ENCODE measurements at regions not wholly inside any gene's neighbourhood (a gene's known extent, or its start where the extent isn't known, plus 50 kb on each side); places are given as distances from the start of the nearest gene placed in this dataset.

DNA sequence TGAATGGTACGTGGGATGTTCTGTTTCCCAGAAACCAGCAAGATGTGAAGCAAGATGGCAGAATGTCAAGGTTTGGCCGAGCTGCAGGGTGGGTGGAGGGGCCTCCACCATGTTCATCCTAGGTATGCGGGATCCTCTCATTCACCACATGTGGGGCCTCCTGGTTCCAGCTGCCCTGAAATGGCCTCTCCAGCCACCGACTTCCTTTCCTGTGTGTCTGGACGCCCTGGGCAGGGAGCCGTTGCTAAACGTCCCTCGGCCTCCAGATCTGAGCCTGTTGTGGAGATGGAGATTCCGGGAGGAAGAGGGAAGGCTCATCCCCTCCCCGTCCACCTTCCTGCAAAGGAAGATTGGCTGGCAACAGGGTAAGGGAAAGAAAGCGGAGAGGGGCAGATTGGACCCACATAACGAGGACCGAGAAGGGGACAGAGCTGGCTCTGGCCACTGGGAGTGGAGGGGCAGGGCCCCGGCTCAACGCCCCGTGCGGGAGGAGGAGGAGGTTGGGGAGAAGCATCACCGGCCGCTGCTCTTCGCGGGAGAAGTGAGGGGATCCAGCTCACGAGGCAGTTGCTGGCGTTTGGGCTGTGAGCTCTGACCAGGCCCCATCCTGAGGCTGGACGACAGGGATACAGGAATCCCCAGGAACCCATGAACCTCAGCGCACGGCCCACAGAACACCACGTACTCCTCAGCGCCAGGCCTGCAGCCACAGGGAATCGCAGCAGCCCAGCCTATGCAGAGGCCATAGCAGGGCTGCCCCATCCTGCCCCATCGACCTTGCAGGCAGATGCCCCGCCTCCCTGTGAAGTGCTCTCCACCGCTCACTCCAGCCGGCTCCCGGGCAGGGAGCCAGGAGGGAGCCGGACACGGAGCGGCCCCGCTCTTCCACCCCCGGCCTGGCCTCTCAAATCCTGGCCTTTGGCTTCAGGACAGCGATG is 98.3 kb downstream of the FOXL3 start:
- no peak for DNase-seq (ENCODE audit: low spot score)
- H3K79me2 ChIP-seq: no peaks in the 10 kb centered on the region
- H3K36me3 ChIP-seq (replicated peaks; ENCODE audit: insufficient read depth, low read depth): no peaks in the 10 kb centered on the region
- WGBS (ENCODE audit: low lambda C conversion rate, missing lambda C conversion rate): 93% methylated on average over 38 of the region's 40 CpGs
- H3K9me3 ChIP-seq (ENCODE audit: low read depth): no peaks in the 10 kb centered on the region
- H3K27me3 ChIP-seq: no peaks in the 10 kb centered on the region
- H3K27ac ChIP-seq: no peak overlapping the region
- no peak overlapping the region for H3K4me2 ChIP-seq
- no peaks in the 10 kb centered on the region for H4K20me1 ChIP-seq (ENCODE audit: insufficient read depth, poor library complexity, severe bottlenecking)
- TF ChIP-seq EZH2phosphoT487 (IDR thresholded peaks at IDR 0.05; ENCODE audit: low read depth, severe bottlenecking, unreplicated experiment): no peak
- TF ChIP-seq EZH2 (IDR thresholded peaks at IDR 0.05; ENCODE audit: borderline replicate concordance): no peak
- TF ChIP-seq, protein P1, sequence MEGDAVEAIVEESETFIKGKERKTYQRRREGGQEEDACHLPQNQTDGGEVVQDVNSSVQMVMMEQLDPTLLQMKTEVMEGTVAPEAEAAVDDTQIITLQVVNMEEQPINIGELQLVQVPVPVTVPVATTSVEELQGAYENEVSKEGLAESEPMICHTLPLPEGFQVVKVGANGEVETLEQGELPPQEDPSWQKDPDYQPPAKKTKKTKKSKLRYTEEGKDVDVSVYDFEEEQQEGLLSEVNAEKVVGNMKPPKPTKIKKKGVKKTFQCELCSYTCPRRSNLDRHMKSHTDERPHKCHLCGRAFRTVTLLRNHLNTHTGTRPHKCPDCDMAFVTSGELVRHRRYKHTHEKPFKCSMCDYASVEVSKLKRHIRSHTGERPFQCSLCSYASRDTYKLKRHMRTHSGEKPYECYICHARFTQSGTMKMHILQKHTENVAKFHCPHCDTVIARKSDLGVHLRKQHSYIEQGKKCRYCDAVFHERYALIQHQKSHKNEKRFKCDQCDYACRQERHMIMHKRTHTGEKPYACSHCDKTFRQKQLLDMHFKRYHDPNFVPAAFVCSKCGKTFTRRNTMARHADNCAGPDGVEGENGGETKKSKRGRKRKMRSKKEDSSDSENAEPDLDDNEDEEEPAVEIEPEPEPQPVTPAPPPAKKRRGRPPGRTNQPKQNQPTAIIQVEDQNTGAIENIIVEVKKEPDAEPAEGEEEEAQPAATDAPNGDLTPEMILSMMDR (IDR thresholded peaks at IDR 0.05; ENCODE audit: poor library complexity): no peak
- H3K9me2 ChIP-seq (replicated peaks; ENCODE audit: insufficient read depth): no peaks in the 10 kb centered on the region
- no peak overlapping the region for H2AFZ ChIP-seq
- no peak overlapping the region for H3K4me3 ChIP-seq
- no peaks in the 10 kb centered on the region for H3K4me1 ChIP-seq (ENCODE audit: insufficient read depth)

DNA sequence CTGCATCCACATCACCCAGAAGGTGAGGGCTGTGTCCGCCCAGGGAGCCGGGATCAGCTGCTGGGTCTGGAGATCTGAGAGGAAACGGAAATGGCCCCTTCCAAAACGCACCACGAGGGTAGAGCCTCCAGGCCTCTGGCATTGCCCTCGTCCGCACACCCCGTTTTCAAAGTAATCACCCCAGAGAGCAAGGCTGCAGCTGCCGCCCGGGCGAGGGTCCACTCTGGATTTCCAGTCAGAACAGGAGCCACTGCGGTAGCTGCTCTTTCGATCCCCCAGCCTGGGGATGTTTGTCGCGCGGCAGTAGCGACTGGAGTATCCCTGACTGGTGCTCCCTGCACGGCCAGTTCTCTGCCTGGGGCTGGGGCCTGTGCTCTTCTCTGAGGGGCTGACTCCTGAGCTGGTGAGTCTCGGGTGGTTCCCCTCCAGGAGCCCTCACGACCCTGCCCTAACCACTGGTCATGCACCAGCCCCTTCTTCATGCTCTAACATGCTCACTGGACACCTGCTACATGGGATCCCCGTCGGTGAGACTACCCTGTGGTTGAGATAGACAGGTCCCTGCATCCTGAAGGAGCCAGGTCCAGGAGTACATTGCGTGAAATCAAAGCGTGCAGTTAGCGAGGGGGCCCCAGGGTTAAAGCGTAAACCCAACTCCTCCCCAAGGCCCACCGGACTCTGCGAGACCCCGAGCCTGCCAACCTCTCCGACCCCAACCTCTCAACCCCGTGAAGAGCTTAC is 99.2 kb downstream of the FOXL3 start:
- no peaks in the 10 kb centered on the region for H3K9me2 ChIP-seq (replicated peaks; ENCODE audit: insufficient read depth)
- WGBS (ENCODE audit: low lambda C conversion rate, missing lambda C conversion rate): 98% methylated on average over 31 of the region's 31 CpGs
- DNase-seq (ENCODE audit: low spot score): no peak
- no peaks in the 10 kb centered on the region for H3K36me3 ChIP-seq (replicated peaks; ENCODE audit: insufficient read depth, low read depth)
- TF ChIP-seq EZH2 (IDR thresholded peaks at IDR 0.05; ENCODE audit: borderline replicate concordance): no peak
- TF ChIP-seq EZH2phosphoT487 (IDR thresholded peaks at IDR 0.05; ENCODE audit: low read depth, severe bottlenecking, unreplicated experiment): no peak
- TF ChIP-seq, protein P1 (IDR thresholded peaks at IDR 0.05; ENCODE audit: poor library complexity): no peak
- no peaks in the 10 kb centered on the region for H3K4me1 ChIP-seq (ENCODE audit: insufficient read depth)
- no peaks in the 10 kb centered on the region for H3K9me3 ChIP-seq (ENCODE audit: low read depth)
- no peaks in the 10 kb centered on the region for H3K79me2 ChIP-seq
- no peak overlapping the region for H3K27ac ChIP-seq
- H2AFZ ChIP-seq: no peak overlapping the region
- H3K4me3 ChIP-seq: no peak overlapping the region
- no peak overlapping the region for H3K4me2 ChIP-seq
- H3K27me3 ChIP-seq: no peaks in the 10 kb centered on the region
- H4K20me1 ChIP-seq (ENCODE audit: insufficient read depth, poor library complexity, severe bottlenecking): no peaks in the 10 kb centered on the region

DNA sequence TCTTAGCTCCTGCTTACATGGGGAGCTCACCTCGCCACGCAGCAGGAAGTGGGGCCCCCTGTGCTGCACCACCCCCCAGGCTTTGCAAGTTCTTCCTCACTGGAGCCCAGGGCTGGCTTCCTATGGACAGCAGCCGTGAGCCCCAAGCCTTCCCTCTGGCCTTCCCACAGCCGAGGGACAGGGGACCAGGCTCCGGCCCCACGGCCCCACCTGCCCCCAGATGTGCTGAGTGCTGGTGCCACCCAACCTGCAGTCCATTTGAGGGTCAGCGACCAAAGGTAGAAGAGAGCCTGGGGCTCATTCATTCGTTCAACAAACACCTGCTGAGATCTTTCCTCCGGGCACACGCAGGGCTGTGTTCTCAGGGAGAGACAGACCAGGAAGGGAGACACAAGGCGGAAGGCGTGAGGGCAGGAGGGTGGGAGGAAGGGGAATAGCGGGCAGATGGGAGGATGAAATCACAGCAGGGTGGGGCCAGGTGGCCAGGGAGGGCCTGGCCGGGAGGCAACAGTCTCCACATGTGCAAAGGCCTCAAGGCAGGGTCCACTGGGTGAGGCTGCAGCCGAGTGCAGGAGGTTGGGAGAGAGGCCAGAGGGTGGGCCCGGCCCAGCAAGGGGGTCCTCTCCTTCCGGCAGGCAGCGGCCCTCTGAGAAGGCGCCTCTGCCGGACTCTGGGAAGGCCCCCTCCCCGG is 100.1 kb downstream of the FOXL3 start:
- WGBS (ENCODE audit: low lambda C conversion rate, missing lambda C conversion rate): 91% methylated on average over 21 of the region's 21 CpGs
- Histone ChIP-seq H3K27me3 (no peaks in the 10 kb centered on the region), H3K4me2 (no peak overlapping the region), H3K36me3 (replicated peaks; ENCODE audit: insufficient read depth, low read depth) (no peaks in the 10 kb centered on the region), H3K9me2 (replicated peaks; ENCODE audit: insufficient read depth) (no peaks in the 10 kb centered on the region), H3K4me1 (ENCODE audit: insufficient read depth) (no peaks in the 10 kb centered on the region), H3K79me2 (no peaks in the 10 kb centered on the region), H2AFZ (no peak overlapping the region), H3K4me3 (no peak overlapping the region), H3K9me3 (ENCODE audit: low read depth) (no peaks in the 10 kb centered on the region), H3K27ac (no peak overlapping the region), H4K20me1 (ENCODE audit: insufficient read depth, poor library complexity, severe bottlenecking) (no peaks in the 10 kb centered on the region)
- no peak for DNase-seq (ENCODE audit: low spot score)
- TF ChIP-seq, protein P1 (IDR thresholded peaks at IDR 0.05; ENCODE audit: poor library complexity): no peak
- TF ChIP-seq EZH2phosphoT487 (IDR thresholded peaks at IDR 0.05; ENCODE audit: low read depth, severe bottlenecking, unreplicated experiment): no peak
- TF ChIP-seq EZH2 (IDR thresholded peaks at IDR 0.05; ENCODE audit: borderline replicate concordance): no peak

All from hepatocyte (in vitro differentiated cells).